Gastrocnemius medialis (tissue), 4 donors: ENCODE measurements at regions not wholly inside any gene's neighbourhood (a gene's known extent, or its start where the extent isn't known, plus 50 kb on each side); places are given as distances from the start of the nearest gene placed in this dataset.

ENCODE experiments used
- POLR2A ChIP-seq, 2 donors: fragments of 450-650 bp; IDR thresholded peaks; one replicate each; pipeline ENCODE4 v1.6.1; 2017; ENCODE audit warnings: antibody characterized with exemption in 2 of 2, mild to moderate bottlenecking in 2 of 2, moderate library complexity in 2 of 2
- TF ChIP-seq, protein P1 (sequence below), 5 experiments: fragments of 450-650 bp in 3 of 5; fragments of 200-600 bp in 2 of 5; sonication (generic) in 2 of 5; IDR thresholded peaks in 4 of 5; conservative IDR thresholded peaks in 1 of 5; 1 replicate in 4 of 5; 2 replicates in 1 of 5; pipeline ENCODE4 v1.5.1; 2016 to 2019; ENCODE audit warnings: antibody characterized with exemption in 5 of 5, mild to moderate bottlenecking in 3 of 5, moderate library complexity in 3 of 5

DNA sequence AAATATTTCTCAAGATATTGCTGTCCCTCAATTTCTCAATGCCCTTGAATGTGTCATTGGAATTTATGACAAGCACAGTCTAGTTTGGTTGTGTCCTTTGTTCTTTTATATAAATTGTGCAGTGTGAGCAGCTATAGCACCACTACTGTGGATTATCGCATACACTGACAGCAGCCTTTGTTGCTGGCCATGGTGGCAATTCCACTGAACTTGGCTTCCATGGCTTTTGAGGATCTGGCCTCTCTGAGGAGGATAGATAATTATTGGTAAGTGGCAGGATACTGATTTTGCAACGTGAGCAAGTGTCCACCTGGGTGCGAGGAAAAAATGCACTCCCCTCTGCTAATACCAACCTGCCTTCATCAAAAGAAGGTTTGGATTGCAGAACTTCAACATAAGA is 84.0 kb downstream of the RDH14 start:
- TF ChIP-seq, protein P1, sequence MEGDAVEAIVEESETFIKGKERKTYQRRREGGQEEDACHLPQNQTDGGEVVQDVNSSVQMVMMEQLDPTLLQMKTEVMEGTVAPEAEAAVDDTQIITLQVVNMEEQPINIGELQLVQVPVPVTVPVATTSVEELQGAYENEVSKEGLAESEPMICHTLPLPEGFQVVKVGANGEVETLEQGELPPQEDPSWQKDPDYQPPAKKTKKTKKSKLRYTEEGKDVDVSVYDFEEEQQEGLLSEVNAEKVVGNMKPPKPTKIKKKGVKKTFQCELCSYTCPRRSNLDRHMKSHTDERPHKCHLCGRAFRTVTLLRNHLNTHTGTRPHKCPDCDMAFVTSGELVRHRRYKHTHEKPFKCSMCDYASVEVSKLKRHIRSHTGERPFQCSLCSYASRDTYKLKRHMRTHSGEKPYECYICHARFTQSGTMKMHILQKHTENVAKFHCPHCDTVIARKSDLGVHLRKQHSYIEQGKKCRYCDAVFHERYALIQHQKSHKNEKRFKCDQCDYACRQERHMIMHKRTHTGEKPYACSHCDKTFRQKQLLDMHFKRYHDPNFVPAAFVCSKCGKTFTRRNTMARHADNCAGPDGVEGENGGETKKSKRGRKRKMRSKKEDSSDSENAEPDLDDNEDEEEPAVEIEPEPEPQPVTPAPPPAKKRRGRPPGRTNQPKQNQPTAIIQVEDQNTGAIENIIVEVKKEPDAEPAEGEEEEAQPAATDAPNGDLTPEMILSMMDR (IDR thresholded peaks at IDR 0.05 in 4 of 5, conservative IDR thresholded peaks at IDR 0.05 in 1 of 5), result no peak
- no peak for TF ChIP-seq POLR2A (IDR thresholded peaks at IDR 0.05)
